Progenitor cell of endocrine pancreas (in vitro differentiated cells): ENCODE measurements at regions not wholly inside any gene's neighbourhood (a gene's known extent, or its start where the extent isn't known, plus 50 kb on each side); places are given as distances from the start of the nearest gene placed in this dataset.

ENCODE experiments used
- DNase-seq: peaks from one replicate; pipeline ENCODE4 v3.0.0; 2021; ENCODE audit warnings: low spot score; ENCODE audit not compliant: unreplicated experiment
- H3K27ac Mint-ChIP-seq: 2 replicates; pipeline ENCODE4 v1.8.0; 2021; ENCODE audit warnings: mild to moderate bottlenecking, moderate library complexity, mixed read lengths
- H3K27me3 Mint-ChIP-seq: 2 replicates; pipeline ENCODE4 v1.8.0; 2021; ENCODE audit warnings: mixed read lengths
- H3K36me3 Mint-ChIP-seq: 2 replicates; pipeline ENCODE4 v1.8.0; 2022; ENCODE audit warnings: mixed read lengths; ENCODE audit not compliant: insufficient read depth
- H3K4me1 Mint-ChIP-seq: 2 replicates; pipeline ENCODE4 v1.8.0; 2021; ENCODE audit warnings: low read depth, mixed read lengths
- H3K4me3 Mint-ChIP-seq: 2 replicates; pipeline ENCODE4 v1.8.0; 2021; ENCODE audit warnings: low read depth, mild to moderate bottlenecking, moderate library complexity, mixed read lengths
- H3K9me3 Mint-ChIP-seq: 2 replicates; pipeline ENCODE4 v1.8.0; 2021; ENCODE audit warnings: low read depth, mixed read lengths
- TF ChIP-seq, protein P1 (sequence below): fragments of 200-600 bp; sonication (generic); IDR thresholded peaks from one replicate; pipeline ENCODE4 v1.5.0; 2021; ENCODE audit warnings: antibody characterized with exemption, mild to moderate bottlenecking; ENCODE audit not compliant: unreplicated experiment

DNA sequence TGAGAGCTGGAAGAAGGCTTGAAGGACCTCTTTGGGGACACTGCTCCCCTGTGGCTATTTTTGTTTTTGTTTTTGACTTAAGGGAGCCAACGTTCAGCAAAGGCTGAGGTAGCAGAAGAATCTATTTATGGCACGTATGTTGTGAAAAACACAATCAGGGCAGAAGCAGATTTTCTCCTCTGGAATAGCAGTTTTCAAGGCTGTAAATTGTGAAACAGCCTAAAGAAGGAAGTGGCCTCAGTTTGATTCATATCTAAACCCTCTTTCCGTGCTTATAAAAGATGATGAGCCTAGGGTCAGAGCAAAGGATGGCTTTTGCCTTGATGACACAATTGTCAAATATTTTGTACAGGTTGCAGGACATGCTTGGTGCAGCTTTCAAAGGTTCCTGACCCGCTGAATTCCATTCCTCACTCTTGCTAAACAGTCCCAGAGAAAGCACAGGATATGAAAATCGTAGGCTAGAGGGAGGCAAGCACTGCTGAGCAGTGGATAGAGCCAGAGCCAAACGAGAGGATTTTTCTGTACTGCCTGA lies 106.2 kb upstream of the DLX2 start:
- H3K9me3 Mint-ChIP-seq, result no peaks in the 10 kb centered on the region

DNA sequence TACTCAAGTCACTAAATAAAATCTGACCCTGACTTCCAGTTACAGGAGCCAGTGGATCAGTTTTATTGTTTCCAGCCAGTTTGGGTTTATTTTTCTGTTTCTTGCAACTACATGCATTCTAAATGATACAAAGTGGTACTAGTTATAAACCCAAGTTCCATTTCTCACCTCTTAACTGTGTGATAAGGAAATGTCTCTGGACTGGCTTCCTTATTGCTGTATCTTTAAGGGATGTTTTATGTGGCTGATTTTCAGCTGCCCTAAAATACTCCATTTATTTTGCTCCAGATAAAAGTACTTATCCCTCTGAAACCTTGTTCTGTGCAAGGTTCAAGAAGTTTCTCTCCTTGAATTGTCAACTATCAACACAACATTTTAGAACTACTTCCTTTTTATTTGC lies 107.9 kb upstream of the DLX2 start:
- no peaks in the 10 kb centered on the region for H3K9me3 Mint-ChIP-seq
- no peaks in the 10 kb centered on the region for H3K36me3 Mint-ChIP-seq
- no peaks in the 10 kb centered on the region for H3K4me1 Mint-ChIP-seq
- TF ChIP-seq, protein P1, sequence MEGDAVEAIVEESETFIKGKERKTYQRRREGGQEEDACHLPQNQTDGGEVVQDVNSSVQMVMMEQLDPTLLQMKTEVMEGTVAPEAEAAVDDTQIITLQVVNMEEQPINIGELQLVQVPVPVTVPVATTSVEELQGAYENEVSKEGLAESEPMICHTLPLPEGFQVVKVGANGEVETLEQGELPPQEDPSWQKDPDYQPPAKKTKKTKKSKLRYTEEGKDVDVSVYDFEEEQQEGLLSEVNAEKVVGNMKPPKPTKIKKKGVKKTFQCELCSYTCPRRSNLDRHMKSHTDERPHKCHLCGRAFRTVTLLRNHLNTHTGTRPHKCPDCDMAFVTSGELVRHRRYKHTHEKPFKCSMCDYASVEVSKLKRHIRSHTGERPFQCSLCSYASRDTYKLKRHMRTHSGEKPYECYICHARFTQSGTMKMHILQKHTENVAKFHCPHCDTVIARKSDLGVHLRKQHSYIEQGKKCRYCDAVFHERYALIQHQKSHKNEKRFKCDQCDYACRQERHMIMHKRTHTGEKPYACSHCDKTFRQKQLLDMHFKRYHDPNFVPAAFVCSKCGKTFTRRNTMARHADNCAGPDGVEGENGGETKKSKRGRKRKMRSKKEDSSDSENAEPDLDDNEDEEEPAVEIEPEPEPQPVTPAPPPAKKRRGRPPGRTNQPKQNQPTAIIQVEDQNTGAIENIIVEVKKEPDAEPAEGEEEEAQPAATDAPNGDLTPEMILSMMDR, result no peak
- peaks cover 19% of the 10 kb centered on the region for H3K27me3 Mint-ChIP-seq
- no peak overlapping the region for H3K4me3 Mint-ChIP-seq
- H3K27ac Mint-ChIP-seq, result no peak overlapping the region
- no peak for DNase-seq

More for the DNA sequence above, 106.2 kb upstream of the DLX2 start:
- Mint-ChIP-seq H3K4me1 (no peaks in the 10 kb centered on the region), H3K36me3 (no peaks in the 10 kb centered on the region), H3K27ac (no peak overlapping the region), H3K27me3 (peaks cover 22% of the 10 kb centered on the region), H3K4me3 (no peak overlapping the region)
- TF ChIP-seq, protein P1, result no peak
- DNase-seq, result no peak

DNA sequence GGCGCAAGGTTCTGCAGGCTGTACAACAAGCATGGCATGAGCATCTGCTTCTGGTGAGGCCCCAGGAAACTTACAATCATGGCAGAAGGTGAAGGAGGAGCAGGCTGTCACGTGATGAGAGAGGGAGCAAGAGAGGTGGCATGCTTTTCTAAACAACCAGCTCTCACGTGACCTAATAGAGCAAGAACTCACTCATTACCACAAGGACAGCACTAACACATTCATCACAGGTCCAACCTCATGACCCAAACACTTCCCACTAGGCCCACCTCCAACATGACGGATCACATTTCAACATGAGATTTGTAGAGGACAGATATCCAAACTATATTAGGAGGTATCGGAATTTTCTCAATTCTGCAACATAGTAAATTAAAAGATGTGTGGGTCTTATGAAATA lies 108.8 kb upstream of the DLX2 start:
- TF ChIP-seq, protein P1, result no peak
- H3K4me3 Mint-ChIP-seq, result no peak overlapping the region
- peaks cover 22% of the 10 kb centered on the region for H3K27me3 Mint-ChIP-seq
- no peaks in the 10 kb centered on the region for H3K36me3 Mint-ChIP-seq
- peaks cover 7% of the 10 kb centered on the region for H3K4me1 Mint-ChIP-seq
- H3K27ac Mint-ChIP-seq, result no peak overlapping the region
- H3K9me3 Mint-ChIP-seq, result no peaks in the 10 kb centered on the region
- no peak for DNase-seq

DNA sequence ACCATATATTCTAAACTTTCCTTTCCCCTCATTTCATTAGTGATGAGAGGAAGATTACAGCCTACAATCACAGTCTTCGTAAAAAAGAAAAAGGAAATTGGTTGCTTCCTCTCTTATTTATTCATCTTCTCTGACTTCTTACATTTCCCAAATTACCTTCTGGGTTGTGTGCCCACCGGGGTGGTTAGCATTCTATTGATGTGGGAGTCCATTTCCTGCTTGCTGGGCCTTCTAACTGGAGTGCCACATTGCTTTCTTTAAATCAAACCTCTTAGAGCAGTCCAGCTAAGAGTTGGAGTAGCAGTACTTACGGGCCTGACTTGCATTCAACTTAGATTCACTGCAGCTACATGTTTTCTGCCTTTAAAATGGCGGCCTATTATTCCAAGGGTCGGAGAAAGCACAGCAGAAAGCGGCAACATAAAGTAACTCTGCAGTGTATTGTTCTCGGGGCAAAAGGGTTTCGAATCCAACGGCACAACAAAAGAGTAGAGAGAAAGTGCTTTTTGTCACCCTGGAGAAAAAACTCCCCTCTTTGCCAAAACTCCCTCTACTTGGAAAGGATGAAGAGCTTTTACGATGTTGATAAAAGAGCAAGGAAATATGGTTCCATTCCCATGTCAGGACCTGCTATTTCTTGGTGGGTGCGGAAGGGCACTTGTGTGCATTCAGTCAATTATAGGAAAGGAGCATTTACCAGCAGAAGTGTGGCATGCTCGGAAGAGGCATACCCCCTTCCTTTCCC lies 110.6 kb upstream of the DLX2 start:
- TF ChIP-seq, protein P1, result no peak
- no peaks in the 10 kb centered on the region for H3K9me3 Mint-ChIP-seq

DNA sequence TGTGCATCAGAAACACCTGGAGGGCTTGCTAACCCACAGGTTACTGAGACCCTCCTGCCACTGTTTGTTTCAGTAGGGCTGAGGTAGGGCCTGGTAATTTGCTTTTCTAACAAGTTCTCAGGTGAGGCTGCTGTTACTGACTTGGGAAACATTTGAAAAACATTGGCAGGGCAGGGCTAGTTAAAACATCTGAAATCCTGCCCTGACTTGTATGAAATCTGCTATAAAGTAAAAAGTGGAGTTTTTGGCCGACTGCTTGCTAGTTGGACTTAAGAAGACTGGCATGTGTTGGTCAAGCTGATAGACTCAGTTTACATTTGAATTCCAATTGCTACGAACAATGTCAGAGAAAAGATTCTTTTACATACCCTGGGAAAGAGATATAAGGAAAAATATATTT lies 111.6 kb upstream of the DLX2 start:
- no peak overlapping the region for H3K4me3 Mint-ChIP-seq
- no peak for DNase-seq
- no peak overlapping the region for H3K27ac Mint-ChIP-seq
- TF ChIP-seq, protein P1, result no peak
- H3K27me3 Mint-ChIP-seq, result peaks cover 21% of the 10 kb centered on the region
- no peaks in the 10 kb centered on the region for H3K36me3 Mint-ChIP-seq
- H3K4me1 Mint-ChIP-seq, result peaks cover 9% of the 10 kb centered on the region
- no peaks in the 10 kb centered on the region for H3K9me3 Mint-ChIP-seq

More for the DNA sequence above, 110.6 kb upstream of the DLX2 start:
- Mint-ChIP-seq H3K27ac (no peak overlapping the region), H3K36me3 (no peaks in the 10 kb centered on the region), H3K4me3 (no peak overlapping the region), H3K27me3 (peaks cover 22% of the 10 kb centered on the region), H3K4me1 (peaks cover 9% of the 10 kb centered on the region)
- DNase-seq, result no peak
